ENCODE measurements at regions not wholly inside any gene's neighbourhood (a gene's known extent, or its start where the extent isn't known, plus 50 kb on each side); places are given as distances from the start of the nearest gene placed in this dataset.

DNA sequence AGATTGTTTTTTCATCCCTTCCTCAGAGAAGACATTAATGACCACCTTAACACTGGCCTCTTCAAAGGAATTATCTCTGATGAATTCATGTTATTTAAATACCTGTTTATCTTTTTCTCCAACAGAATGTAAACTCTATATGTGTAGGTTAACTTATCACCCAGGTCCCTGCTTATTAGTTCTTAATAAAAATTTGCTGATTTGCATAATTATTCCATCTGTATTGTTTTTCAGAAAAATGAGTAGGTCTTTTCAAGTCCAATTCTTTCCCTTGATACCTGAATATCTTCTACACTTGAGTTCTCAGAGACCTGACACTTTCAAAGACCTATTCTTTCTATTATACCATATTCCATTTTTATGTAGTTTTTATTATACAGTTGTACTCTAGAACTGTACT lies 886.7 kb upstream of the TMPRSS15 start:
- TF ChIP-seq POLR2A (IDR thresholded peaks at IDR 0.05; ENCODE audit: low read length): no peak
- TF ChIP-seq GATA1 (IDR thresholded peaks at IDR 0.05; ENCODE audit: low read depth, low read length): no peak
